ENCODE measurements at regions not wholly inside any gene's neighbourhood (a gene's known extent, or its start where the extent isn't known, plus 50 kb on each side); places are given as distances from the start of the nearest gene placed in this dataset.
"Not testable (repeated sequence)": the region's sequence is repeated elsewhere in the genome, so short reads cannot be mapped to it uniquely, and the experiment has no call there.

DNA sequence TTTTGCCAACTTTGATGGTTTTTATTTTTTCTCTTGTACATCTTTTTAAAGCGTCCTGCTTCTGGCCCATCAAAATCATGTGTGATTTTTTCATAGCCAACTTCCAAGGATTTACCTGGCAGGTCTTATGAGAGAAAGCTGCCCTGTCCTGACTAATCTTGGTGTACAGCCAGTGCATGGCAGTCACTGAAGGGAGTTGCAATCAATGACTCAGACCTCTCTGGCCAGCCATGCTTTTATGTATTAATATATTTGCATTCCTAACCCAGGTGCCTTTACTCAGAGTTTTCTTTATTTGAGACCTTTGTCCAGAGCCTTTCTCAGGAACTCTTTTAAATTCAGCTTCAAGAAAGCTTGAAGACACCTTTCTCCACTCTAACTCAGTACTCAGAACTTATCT, 691.5 kb upstream of the HTR2C start:
- FAIRE-seq = no peak

DNA sequence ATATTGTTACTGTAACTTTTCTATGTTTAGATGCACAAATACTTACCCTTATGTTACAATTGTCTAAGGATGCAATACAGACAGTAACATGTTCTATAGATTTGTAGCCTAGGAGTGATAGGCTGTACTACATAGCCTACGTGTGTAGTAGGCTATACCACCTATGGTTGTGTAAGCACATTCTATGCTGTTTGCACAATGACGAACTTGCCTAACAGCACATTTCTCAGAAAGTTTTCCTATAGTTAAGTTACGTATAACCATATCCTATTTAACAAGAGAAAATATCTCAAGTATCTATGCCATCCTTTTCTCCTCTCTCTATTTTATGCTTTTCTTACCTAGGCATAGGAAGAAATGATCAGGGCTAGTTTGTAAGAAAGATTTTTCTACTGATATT, 710.8 kb upstream of the HTR2C start:
- no peak for FAIRE-seq

- FAIRE-seq = no peak
Observed at GRCh38 chrX:113868711-113869110, 715.2 kb upstream of the HTR2C start.

GRCh38 chrX:113868177-113868576, 715.7 kb upstream of the HTR2C start:
- no peak for FAIRE-seq

GRCh38 chrX:113849408-113849807, 734.5 kb upstream of the HTR2C start:
- no peak for FAIRE-seq

GRCh38 chrX:113833096-113834055, 750.5 kb upstream of the HTR2C start:
- no peak for FAIRE-seq

GRCh38 chrX:113828470-113828869, 755.4 kb upstream of the HTR2C start:
- FAIRE-seq = no peak

DNA sequence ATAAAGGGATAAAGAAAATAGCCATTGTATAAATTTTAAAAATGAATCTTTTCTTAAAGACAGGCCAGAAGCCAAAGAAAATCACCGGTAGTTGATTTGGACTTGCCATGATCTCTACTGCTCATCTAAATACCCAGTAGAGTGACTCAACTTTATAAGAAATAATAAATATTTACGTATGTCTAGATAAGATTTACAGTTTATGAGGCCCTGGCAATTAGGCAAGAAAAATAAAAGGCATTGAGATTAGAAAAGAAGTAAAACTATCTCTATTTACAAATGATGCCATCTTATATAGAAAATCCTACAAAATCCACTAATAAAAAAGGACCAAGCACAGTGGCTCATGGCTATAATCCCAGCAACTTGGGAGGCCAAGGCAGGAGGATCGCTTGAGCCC, 765.5 kb upstream of the HTR2C start:
- no peak for FAIRE-seq

- no peak for FAIRE-seq
Observed at GRCh38 chrX:113804819-113805218, 779.1 kb upstream of the HTR2C start.

DNA sequence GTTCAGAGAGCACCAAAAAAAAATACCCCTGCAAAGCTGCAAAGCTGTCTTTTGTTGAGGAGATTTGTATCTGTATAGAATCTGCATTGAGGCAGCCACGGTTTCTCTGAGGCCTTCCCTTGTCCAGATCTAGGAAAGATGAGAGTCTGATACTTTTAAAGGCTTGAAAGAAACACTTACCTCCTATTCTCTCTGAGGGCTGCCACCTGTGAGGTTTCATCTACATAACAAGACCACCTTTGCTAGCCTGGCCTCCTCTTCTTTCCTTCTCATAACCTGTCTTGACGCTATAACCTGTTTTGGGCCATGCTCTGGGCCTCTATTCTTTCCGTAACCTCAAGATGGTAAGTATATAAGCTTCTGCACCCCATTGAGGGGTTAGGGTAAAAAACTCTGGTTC, 779.6 kb upstream of the HTR2C start:
- FAIRE-seq = no peak

DNA sequence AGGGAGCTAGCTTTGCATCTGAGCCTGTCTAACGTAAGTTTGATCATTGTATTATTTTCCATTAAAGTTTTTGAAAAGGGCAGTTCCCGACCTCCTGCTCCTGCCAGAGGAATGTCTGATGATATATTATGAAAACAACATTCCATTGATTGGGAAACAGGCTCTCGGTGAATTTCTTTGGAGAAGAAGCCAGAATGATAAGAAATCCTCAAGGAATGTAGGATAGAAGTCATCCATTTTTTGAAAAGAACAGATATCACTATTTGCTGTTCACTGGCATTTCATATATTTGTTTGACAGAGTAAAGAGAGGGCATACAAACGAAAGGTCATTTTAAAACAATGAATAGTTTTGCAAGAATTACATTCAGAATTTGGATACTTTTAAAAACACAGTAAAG, 781.0 kb upstream of the HTR2C start:
- FAIRE-seq = no peak

GRCh38 chrX:113800955-113801354, 782.9 kb upstream of the HTR2C start:
- no peak for FAIRE-seq

DNA sequence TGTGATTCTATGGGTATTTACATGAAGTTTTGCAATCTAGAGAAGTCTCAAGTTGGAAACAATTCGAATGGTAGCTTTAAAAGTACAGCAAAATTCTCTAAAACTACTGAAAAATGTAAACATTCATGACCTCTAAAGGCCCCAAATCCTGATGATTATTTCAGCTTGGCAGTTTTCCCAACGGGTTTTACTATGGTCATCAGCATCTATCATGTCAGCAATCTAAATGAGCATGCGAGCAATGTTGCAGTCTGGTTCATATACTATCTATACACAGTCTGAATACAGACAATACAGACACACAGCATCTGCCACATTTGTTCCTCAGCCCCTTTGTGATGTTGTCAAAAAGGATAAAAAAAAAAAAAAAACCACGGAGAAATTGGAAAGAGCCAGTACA, 790.3 kb upstream of the HTR2C start:
- no peak for FAIRE-seq

- FAIRE-seq = no peak
Observed at GRCh38 chrX:113790987-113791386, 792.9 kb upstream of the HTR2C start.

DNA sequence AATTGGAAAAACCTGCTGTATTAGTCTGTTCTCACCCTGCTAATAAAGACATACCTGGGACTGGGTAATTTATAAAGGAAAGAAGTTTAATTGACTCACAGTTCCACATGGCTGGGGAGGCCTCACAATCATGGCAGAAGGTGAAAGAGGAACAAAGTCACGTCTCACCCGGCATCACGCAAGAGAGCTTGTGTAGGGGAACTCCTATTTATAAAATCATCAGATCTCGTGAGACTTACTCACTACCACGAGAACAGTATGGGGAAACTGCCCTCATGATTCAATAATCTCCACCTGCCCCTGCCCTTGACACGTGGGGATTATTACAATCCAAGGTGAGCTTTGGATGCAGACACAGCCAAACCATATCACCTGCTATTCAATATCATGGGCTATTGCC, 799.1 kb upstream of the HTR2C start:
- not testable (repeated sequence) for FAIRE-seq

- no peak for FAIRE-seq
Observed at GRCh38 chrX:113770806-113771205, 813.1 kb upstream of the HTR2C start.

GRCh38 chrX:113770071-113770470, 813.8 kb upstream of the HTR2C start:
- FAIRE-seq = no peak

DNA sequence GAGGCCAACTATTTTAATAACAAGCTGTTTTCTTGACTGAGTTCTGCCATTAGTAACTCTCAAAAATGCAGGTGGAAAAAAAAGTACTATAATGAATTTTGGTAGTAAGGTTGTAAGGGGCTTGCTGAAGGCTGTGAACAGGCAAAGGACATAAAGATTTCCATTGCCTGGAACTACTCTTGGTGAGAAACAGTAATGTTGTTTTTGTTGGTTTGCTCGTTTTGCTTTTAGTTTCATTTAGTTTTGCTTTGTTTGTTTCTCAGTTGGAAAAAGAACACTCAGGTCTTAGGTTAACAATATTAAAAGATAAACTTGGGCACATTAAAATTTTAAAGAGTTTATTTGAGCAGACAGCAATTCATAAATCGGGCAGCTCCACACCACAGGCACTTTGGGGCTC, 824.5 kb upstream of the HTR2C start:
- no peak for FAIRE-seq

DNA sequence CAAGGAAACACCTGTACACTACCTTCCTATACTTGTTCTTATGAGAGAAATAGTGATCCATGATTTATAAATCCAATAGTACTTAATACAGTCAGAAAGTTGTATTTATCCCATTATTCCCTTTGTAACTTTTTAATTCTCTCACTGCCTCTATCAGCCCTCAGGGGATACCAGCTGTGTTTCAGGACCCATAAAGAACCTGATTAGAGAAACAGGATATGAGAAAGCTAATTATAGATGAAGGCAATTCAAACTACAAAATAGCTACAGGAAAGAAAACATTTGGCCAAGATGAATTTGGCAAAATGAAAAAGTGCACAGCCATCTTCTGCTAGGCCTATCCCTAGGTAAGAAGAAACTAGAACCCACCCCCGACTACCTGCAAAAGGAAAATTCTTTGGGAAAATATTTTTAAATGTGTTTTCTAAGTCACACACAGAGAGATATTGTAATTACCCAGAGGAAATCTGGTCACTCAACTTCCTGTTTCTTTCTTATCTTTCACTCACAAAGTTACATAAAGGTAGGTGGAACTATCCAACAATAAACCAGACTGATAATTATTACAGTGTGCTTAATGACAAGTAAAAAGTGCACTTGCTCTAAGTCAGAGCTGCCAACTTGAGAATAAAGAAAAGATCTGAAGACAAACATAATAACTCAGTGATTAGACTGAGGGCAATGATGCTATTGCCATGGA, 836.5 kb upstream of the HTR2C start:
- FAIRE-seq = no peak

DNA sequence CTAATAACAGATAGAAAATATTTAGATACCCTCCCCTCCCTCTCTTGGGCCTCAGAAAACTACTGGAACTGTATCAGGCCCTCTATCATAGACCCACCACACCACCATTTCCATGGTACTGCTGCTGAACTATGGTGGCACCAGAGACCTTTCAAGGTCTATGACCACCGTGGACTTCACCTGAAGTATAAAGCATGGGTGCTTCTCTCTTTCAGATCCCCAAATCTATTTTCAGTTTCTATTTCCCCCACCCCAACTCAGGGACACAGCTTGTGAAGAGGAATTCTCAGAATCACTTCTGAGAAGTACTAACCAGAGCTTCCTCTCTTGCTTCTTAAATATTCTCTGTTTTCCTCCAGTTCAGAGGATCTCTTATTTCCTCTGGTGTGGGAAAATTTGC, 840.8 kb upstream of the HTR2C start:
- no peak for FAIRE-seq

DNA sequence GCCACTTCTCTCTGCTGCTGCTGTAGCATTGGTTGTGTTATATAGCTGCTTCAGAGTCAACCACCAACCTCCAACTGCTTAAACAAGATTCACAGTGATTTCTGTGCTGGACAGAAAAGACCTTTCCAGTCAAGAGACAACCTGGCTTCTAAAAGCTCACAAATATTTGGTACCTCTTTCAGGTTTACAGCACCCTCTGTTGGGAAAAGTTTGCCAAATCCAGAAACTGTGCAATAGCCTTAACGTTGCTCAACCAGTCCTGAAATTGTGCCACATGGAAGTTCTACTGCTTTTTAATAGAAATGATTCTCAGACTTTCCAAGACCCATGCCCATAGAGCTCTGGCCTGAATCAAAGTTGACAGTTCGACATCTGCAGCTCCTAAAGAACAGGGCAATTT, 842.1 kb upstream of the HTR2C start:
- FAIRE-seq = no peak

GRCh38 chrX:113728937-113729336, 854.9 kb upstream of the HTR2C start:
- no peak for FAIRE-seq

DNA sequence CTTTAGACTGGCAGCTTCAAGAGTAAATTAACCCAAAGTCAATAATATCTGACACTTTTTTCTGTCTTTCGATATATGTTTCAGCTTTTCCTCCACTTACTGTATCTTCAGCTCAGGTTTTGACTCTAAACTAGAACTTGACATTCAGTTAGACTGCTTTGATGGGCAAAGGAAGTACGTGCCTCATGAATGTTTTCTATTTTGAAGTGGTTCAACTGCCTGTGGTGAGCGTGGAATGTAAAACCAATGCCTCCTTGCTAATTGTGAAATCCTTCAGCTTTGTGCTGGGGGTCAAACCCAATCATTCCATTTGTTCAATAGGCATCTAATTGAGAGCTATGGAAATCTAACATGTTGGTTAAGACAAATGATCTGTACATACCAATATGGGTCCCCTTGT, 857.0 kb upstream of the HTR2C start:
- no peak for FAIRE-seq

GRCh38 chrX:113726466-113726865, 857.4 kb upstream of the HTR2C start:
- no peak for FAIRE-seq

Measured in TTC549 (cell line).